ENCODE measurements at regions not wholly inside any gene's neighbourhood (a gene's known extent, or its start where the extent isn't known, plus 50 kb on each side); places are given as distances from the start of the nearest gene placed in this dataset.

- H3K9me3 ChIP-seq: no peaks in the 10 kb centered on the region
- H3K4me1 ChIP-seq: no peaks in the 10 kb centered on the region
- 48 to 53% methylated on average over 1 of the region's 1 CpG for WGBS, 2 donors
- no peak overlapping the region for H3K4me3 ChIP-seq (replicated peaks in 1 of 3)
- H3K27me3 ChIP-seq: no peaks in the 10 kb centered on the region
- DNase-seq: no peak
- intact Hi-C loops (cut with DNase I): no loop called here
- no peak for TF ChIP-seq POLR2A (IDR thresholded peaks at IDR 0.05)
- TF ChIP-seq CTCF (IDR thresholded peaks at IDR 0.05): no peak
- no peaks in the 10 kb centered on the region for H3K36me3 ChIP-seq
- no peak overlapping the region for H3K27ac ChIP-seq
Observed at GRCh38 chr9:106731910-106732309, 131.1 kb upstream of the ZNF462 start.

GRCh38 chr9:106733828-106734380 lies 129.1 kb upstream of the ZNF462 start:
- no peaks in the 10 kb centered on the region for H3K27me3 ChIP-seq
- no peak overlapping the region for H3K4me3 ChIP-seq (replicated peaks in 1 of 3)
- no peak for DNase-seq
- no peaks in the 10 kb centered on the region for H3K9me3 ChIP-seq
- H3K27ac ChIP-seq: peak overlapping the region in 2 of 3 donors; percentile 14 to 27
- WGBS, 2 donors: 93% methylated on average over 3 of the region's 3 CpGs
- no peaks in the 10 kb centered on the region for H3K36me3 ChIP-seq
- no peaks in the 10 kb centered on the region for H3K4me1 ChIP-seq
- intact Hi-C loops (cut with DNase I): no loop called here
- TF ChIP-seq POLR2A (IDR thresholded peaks at IDR 0.05) (no peak), CTCF (IDR thresholded peaks at IDR 0.05) (no peak)

GRCh38 chr9:106737516-106737915 lies 125.5 kb upstream of the ZNF462 start:
- H3K9me3 ChIP-seq: no peaks in the 10 kb centered on the region
- TF ChIP-seq POLR2A (IDR thresholded peaks at IDR 0.05) (no peak), CTCF (IDR thresholded peaks at IDR 0.05) (no peak)
- no peaks in the 10 kb centered on the region for H3K27me3 ChIP-seq
- 71 to 72% methylated on average over 3 of the region's 3 CpGs for WGBS, 2 donors
- no peak for DNase-seq
- intact Hi-C loops (cut with DNase I): no loop called here
- H3K27ac ChIP-seq: no peak overlapping the region
- no peaks in the 10 kb centered on the region for H3K4me1 ChIP-seq
- no peak overlapping the region for H3K4me3 ChIP-seq (replicated peaks in 1 of 3)
- H3K36me3 ChIP-seq: no peaks in the 10 kb centered on the region

- no peaks in the 10 kb centered on the region for H3K27me3 ChIP-seq
- H3K9me3 ChIP-seq: no peaks in the 10 kb centered on the region
- DNase-seq: no peak
- no peak overlapping the region for H3K27ac ChIP-seq
- intact Hi-C loops (cut with DNase I): no loop called here
- no peaks in the 10 kb centered on the region for H3K4me1 ChIP-seq
- H3K4me3 ChIP-seq (replicated peaks in 1 of 3): no peak overlapping the region
- TF ChIP-seq POLR2A (IDR thresholded peaks at IDR 0.05): no peak
- no peak for TF ChIP-seq CTCF (IDR thresholded peaks at IDR 0.05)
- 92 to 100% methylated on average over 1 of the region's 1 CpG for WGBS, 2 donors
- H3K36me3 ChIP-seq: no peaks in the 10 kb centered on the region
Observed at GRCh38 chr9:106738109-106738508, 124.9 kb upstream of the ZNF462 start.

GRCh38 chr9:106745457-106745856 lies 117.5 kb upstream of the ZNF462 start:
- 90 to 94% methylated on average over 1 of the region's 1 CpG for WGBS, 2 donors
- TF ChIP-seq POLR2A (IDR thresholded peaks at IDR 0.05): no peak
- no peak for TF ChIP-seq CTCF (IDR thresholded peaks at IDR 0.05)
- no peak for DNase-seq

More at GRCh38 chr9:106745457-106745856, 117.5 kb upstream of the ZNF462 start:
- Histone ChIP-seq H3K27me3 (no peaks in the 10 kb centered on the region), H3K4me1 (no peaks in the 10 kb centered on the region), H3K9me3 (no peaks in the 10 kb centered on the region), H3K27ac (no peak overlapping the region), H3K36me3 (no peaks in the 10 kb centered on the region), H3K4me3 (replicated peaks in 1 of 3) (no peak overlapping the region)
- intact Hi-C loops (cut with DNase I): no loop called here
